ENCODE measurements at regions not wholly inside any gene's neighbourhood (a gene's known extent, or its start where the extent isn't known, plus 50 kb on each side); places are given as distances from the start of the nearest gene placed in this dataset.

- no CpG with 5 or more reads among the region's 3 CpGs for WGBS (ENCODE audit: extremely low coverage, insufficient coverage, insufficient read length)
- Histone ChIP-seq H3K18ac (ENCODE audit: low read length) (no peak overlapping the region), H3K27ac (ENCODE audit: low read depth, low read length) (no peak overlapping the region), H2AFZ (ENCODE audit: insufficient read depth, low read length, poor library complexity) (no peak overlapping the region), H2AK5ac (ENCODE audit: low read length) (no peak overlapping the region), H4K12ac (ENCODE audit: low read depth, low read length) (no peak overlapping the region), H4K91ac (ENCODE audit: low read depth, low read length) (no peak overlapping the region), H4K8ac (ENCODE audit: low read depth, low read length) (no peak overlapping the region), H3K79me2 (ENCODE audit: control insufficient read depth, insufficient read depth, low read length, poor library complexity) (no peaks in the 10 kb centered on the region), H3K4me1 (ENCODE audit: control insufficient read depth in 1 of 2, insufficient read depth in 2 of 2, low read length in 2 of 2) (peaks cover 3% of the 10 kb centered on the region in 2 experiments), H3K9ac (ENCODE audit: low read length) (no peak overlapping the region), H2BK5ac (ENCODE audit: low read depth, low read length, poor library complexity) (no peak overlapping the region), H3K79me1 (ENCODE audit: low read length) (no peaks in the 10 kb centered on the region), H3K27me3 (ENCODE audit: insufficient read depth, low read length) (no peaks in the 10 kb centered on the region), H2BK12ac (ENCODE audit: low read length) (no peak overlapping the region), H3K14ac (ENCODE audit: low read length) (no peak overlapping the region), H3K4me3 (ENCODE audit: low read depth, low read length) (no peak overlapping the region), H3K36me3 (ENCODE audit: control insufficient read depth in 1 of 2, insufficient read depth in 2 of 2, low read length in 2 of 2) (no peaks in the 10 kb centered on the region), H3K23ac (ENCODE audit: low read length) (no peak overlapping the region), H3K4ac (ENCODE audit: low read depth, low read length) (no peak overlapping the region), H2BK120ac (ENCODE audit: insufficient read depth, low read length, poor library complexity) (no peak overlapping the region), H3K4me2 (ENCODE audit: low read length) (no peak overlapping the region), H3K9me3 (ENCODE audit: insufficient read depth, low read depth, low read length) (peaks cover 4% of the 10 kb centered on the region)
- DNase-seq: no peak
Observed at GRCh38 chr18:8894823-8895222, 189.5 kb downstream of the MTCL1 start.

DNA sequence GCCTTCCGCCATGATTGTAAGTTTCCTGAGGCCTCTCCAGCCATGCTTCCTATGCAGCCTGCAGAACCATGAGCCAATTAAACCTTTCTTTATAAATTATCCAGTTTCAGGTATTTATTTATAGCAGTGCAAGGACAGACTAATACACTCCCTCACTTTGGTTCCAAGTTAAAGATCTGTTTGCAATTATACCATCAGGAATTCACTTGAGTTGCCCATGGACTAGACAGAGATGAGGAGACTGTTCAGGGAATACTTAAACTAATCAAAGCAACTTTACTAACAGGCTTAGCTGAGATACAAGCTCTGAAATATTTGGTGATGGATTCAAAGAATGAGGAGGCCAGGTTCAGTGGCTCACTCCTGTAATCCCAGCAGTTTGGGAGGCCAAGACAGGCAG, 190.0 kb downstream of the MTCL1 start:
- no peaks in the 10 kb centered on the region for H3K27me3 ChIP-seq (ENCODE audit: insufficient read depth, low read length)
- no peaks in the 10 kb centered on the region for H3K36me3 ChIP-seq (ENCODE audit: control insufficient read depth in 1 of 2, insufficient read depth in 2 of 2, low read length in 2 of 2)
- no peak overlapping the region for H3K9ac ChIP-seq (ENCODE audit: low read length)
- H2AFZ ChIP-seq (ENCODE audit: insufficient read depth, low read length, poor library complexity): no peak overlapping the region
- no peak overlapping the region for H3K27ac ChIP-seq (ENCODE audit: low read depth, low read length)
- no peak overlapping the region for H4K8ac ChIP-seq (ENCODE audit: low read depth, low read length)
- no peak overlapping the region for H3K4me2 ChIP-seq (ENCODE audit: low read length)
- H3K4ac ChIP-seq (ENCODE audit: low read depth, low read length): no peak overlapping the region
- H3K79me2 ChIP-seq (ENCODE audit: control insufficient read depth, insufficient read depth, low read length, poor library complexity): no peaks in the 10 kb centered on the region
- no peak overlapping the region for H3K4me3 ChIP-seq (ENCODE audit: low read depth, low read length)
- H2BK12ac ChIP-seq (ENCODE audit: low read length): no peak overlapping the region
- H3K4me1 ChIP-seq (ENCODE audit: control insufficient read depth in 1 of 2, insufficient read depth in 2 of 2, low read length in 2 of 2): peaks cover 3% of the 10 kb centered on the region in 2 experiments
- H3K79me1 ChIP-seq (ENCODE audit: low read length): no peaks in the 10 kb centered on the region
- no peak overlapping the region for H3K23ac ChIP-seq (ENCODE audit: low read length)
- no peak overlapping the region for H4K91ac ChIP-seq (ENCODE audit: low read depth, low read length)
- H2BK5ac ChIP-seq (ENCODE audit: low read depth, low read length, poor library complexity): no peak overlapping the region
- H4K12ac ChIP-seq (ENCODE audit: low read depth, low read length): no peak overlapping the region
- H2AK5ac ChIP-seq (ENCODE audit: low read length): no peak overlapping the region
- no peak for DNase-seq
- no peak overlapping the region for H3K14ac ChIP-seq (ENCODE audit: low read length)
- peaks cover 4% of the 10 kb centered on the region for H3K9me3 ChIP-seq (ENCODE audit: insufficient read depth, low read depth, low read length)
- no CpG with 5 or more reads among the region's 1 CpG for WGBS (ENCODE audit: extremely low coverage, insufficient coverage, insufficient read length)
- no peak overlapping the region for H2BK120ac ChIP-seq (ENCODE audit: insufficient read depth, low read length, poor library complexity)
- no peak overlapping the region for H3K18ac ChIP-seq (ENCODE audit: low read length)

GRCh38 chr18:8895987-8896619, 190.7 kb downstream of the MTCL1 start:
- peak in 1 of 2 donors; percentile 32 for DNase-seq
- Histone ChIP-seq H2BK12ac (ENCODE audit: low read length) (no peak overlapping the region), H4K12ac (ENCODE audit: low read depth, low read length) (no peak overlapping the region), H3K4me2 (ENCODE audit: low read length) (no peak overlapping the region), H2AFZ (ENCODE audit: insufficient read depth, low read length, poor library complexity) (no peak overlapping the region), H4K91ac (ENCODE audit: low read depth, low read length) (no peak overlapping the region), H3K18ac (ENCODE audit: low read length) (no peak overlapping the region), H3K27me3 (ENCODE audit: insufficient read depth, low read length) (no peaks in the 10 kb centered on the region), H3K9ac (ENCODE audit: low read length) (no peak overlapping the region), H3K4me1 (ENCODE audit: control insufficient read depth in 1 of 2, insufficient read depth in 2 of 2, low read length in 2 of 2) (peaks cover 2 to 3% of the 10 kb centered on the region in 2 experiments), H3K4me3 (ENCODE audit: low read depth, low read length) (no peak overlapping the region), H3K27ac (ENCODE audit: low read depth, low read length) (no peak overlapping the region), H3K36me3 (ENCODE audit: control insufficient read depth in 1 of 2, insufficient read depth in 2 of 2, low read length in 2 of 2) (no peaks in the 10 kb centered on the region), H3K79me1 (ENCODE audit: low read length) (no peaks in the 10 kb centered on the region), H4K8ac (ENCODE audit: low read depth, low read length) (no peak overlapping the region), H3K79me2 (ENCODE audit: control insufficient read depth, insufficient read depth, low read length, poor library complexity) (peaks cover 1% of the 10 kb centered on the region), H3K4ac (ENCODE audit: low read depth, low read length) (no peak overlapping the region), H2BK120ac (ENCODE audit: insufficient read depth, low read length, poor library complexity) (no peak overlapping the region), H3K23ac (ENCODE audit: low read length) (no peak overlapping the region), H2BK5ac (ENCODE audit: low read depth, low read length, poor library complexity) (no peak overlapping the region), H2AK5ac (ENCODE audit: low read length) (no peak overlapping the region), H3K14ac (ENCODE audit: low read length) (no peak overlapping the region), H3K9me3 (ENCODE audit: insufficient read depth, low read depth, low read length) (peaks cover 4% of the 10 kb centered on the region)
- no CpG with 5 or more reads among the region's 2 CpGs for WGBS (ENCODE audit: extremely low coverage, insufficient coverage, insufficient read length)

GRCh38 chr18:8899000-8899399, 193.6 kb downstream of the MTCL1 start:
- Histone ChIP-seq H3K18ac (ENCODE audit: low read length) (no peak overlapping the region), H3K27ac (ENCODE audit: low read depth, low read length) (no peak overlapping the region), H3K36me3 (ENCODE audit: control insufficient read depth in 1 of 2, insufficient read depth in 2 of 2, low read length in 2 of 2) (no peaks in the 10 kb centered on the region)

More at GRCh38 chr18:8899000-8899399, 193.6 kb downstream of the MTCL1 start:
- Histone ChIP-seq H3K4me2 (ENCODE audit: low read length) (no peak overlapping the region), H2AK5ac (ENCODE audit: low read length) (no peak overlapping the region), H4K12ac (ENCODE audit: low read depth, low read length) (no peak overlapping the region), H3K79me2 (ENCODE audit: control insufficient read depth, insufficient read depth, low read length, poor library complexity) (peaks cover 1% of the 10 kb centered on the region), H4K8ac (ENCODE audit: low read depth, low read length) (no peak overlapping the region), H3K14ac (ENCODE audit: low read length) (no peak overlapping the region), H3K4me3 (ENCODE audit: low read depth, low read length) (no peak overlapping the region), H3K4me1 (ENCODE audit: control insufficient read depth in 1 of 2, insufficient read depth in 2 of 2, low read length in 2 of 2) (no peaks in the 10 kb centered on the region), H3K27me3 (ENCODE audit: insufficient read depth, low read length) (no peaks in the 10 kb centered on the region), H2AFZ (ENCODE audit: insufficient read depth, low read length, poor library complexity) (no peak overlapping the region), H2BK5ac (ENCODE audit: low read depth, low read length, poor library complexity) (no peak overlapping the region), H4K91ac (ENCODE audit: low read depth, low read length) (no peak overlapping the region), H2BK120ac (ENCODE audit: insufficient read depth, low read length, poor library complexity) (no peak overlapping the region), H3K23ac (ENCODE audit: low read length) (no peak overlapping the region), H2BK12ac (ENCODE audit: low read length) (no peak overlapping the region), H3K79me1 (ENCODE audit: low read length) (no peaks in the 10 kb centered on the region), H3K4ac (ENCODE audit: low read depth, low read length) (no peak overlapping the region), H3K9ac (ENCODE audit: low read length) (no peak overlapping the region), H3K9me3 (ENCODE audit: insufficient read depth, low read depth, low read length) (peaks cover 4% of the 10 kb centered on the region)
- WGBS (ENCODE audit: extremely low coverage, insufficient coverage, insufficient read length): no CpG with 5 or more reads among the region's 3 CpGs
- DNase-seq: no peak

Measured in trophoblast cell (in vitro differentiated cells and primary cell).